Psoas muscle (tissue), 7 donors: ENCODE measurements at regions not wholly inside any gene's neighbourhood (a gene's known extent, or its start where the extent isn't known, plus 50 kb on each side); places are given as distances from the start of the nearest gene placed in this dataset.

ENCODE experiments used
- ATAC-seq, 4 donors: fragments of 200-7000 bp; cut with Tn5 transposase; one replicate each; pipeline ENCODE4 v1.9.1; 2020; ENCODE audit warnings: moderate library complexity in 3 of 4, mild to moderate bottlenecking in 2 of 4
- DNase-seq, 2 donors: peaks; one replicate each; pipeline ENCODE4 v3.0.0-alpha.2; 2020
- H3K27ac ChIP-seq: fragments of 200-600 bp; one replicate; pipeline ENCODE4 v1.8.0; 2022
- H3K27me3 ChIP-seq, 3 donors: fragments of 200-600 bp in 1 of 3; one replicate each; pipeline versions ENCODE4 v1.6.1 to v1.8.0; 2013 to 2022; ENCODE audit warnings: low read length in 2 of 3, mild to moderate bottlenecking in 2 of 3, moderate library complexity in 1 of 3; ENCODE audit not compliant: insufficient read depth in 3 of 3
- H3K36me3 ChIP-seq, 2 donors: fragments of 200-600 bp in 1 of 2; one replicate each; pipeline versions ENCODE4 v1.6.1 to v1.8.0; 2013 to 2022; ENCODE audit warnings: low read depth in 1 of 2, mild to moderate bottlenecking in 1 of 2, moderate library complexity in 1 of 2; ENCODE audit not compliant: insufficient read depth in 1 of 2
- H3K4me1 ChIP-seq: fragments of 200-600 bp; one replicate; pipeline ENCODE4 v1.8.0; 2022
- H3K4me3 ChIP-seq: fragments of 200-600 bp; one replicate; pipeline ENCODE4 v1.8.0; 2022; ENCODE audit warnings: mild to moderate bottlenecking
- H3K9me3 ChIP-seq: fragments of 200-600 bp; one replicate; pipeline ENCODE4 v1.8.0; 2022
- CTCF ChIP-seq: fragments of 200-600 bp; IDR thresholded peaks from one replicate; pipeline ENCODE4 v1.8.0; 2022; ENCODE audit warnings: antibody characterized with exemption
- WGBS, 3 donors: extraction: QIAGEN DNeasy Blood & Tissue Kit; methylation state at CpG; one replicate each; pipeline versions ENCODE4 v1.1.6 to v1.1.7; 2013; 5-methylcytosine and 5-hydroxymethylcytosine counted together
- intact Hi-C, 2 donors: fragments of 100-400 bp; cut with DNase I; formaldehyde crosslinking; loops; one replicate each; pipeline versions ENCODE4 v1.11.0 to v1.14.2; 2022
- donor health status: healthy with polysubstance abuse.
- donor health status: DM: no; HTN: no; CAD: no; lungs with moderate emphysema.
- donor health status: Bipolar disorder and iron deficiency.
- donor health status: healthy.
- donor health status: DM: yes; HTN: yes; CAD: no.
- donor health status: DM: no; HTN: no; CAD: no.
- donor health status: DM: yes; HTN: yes; CAD: no.

GRCh38 chr1:81613803-81614202, 186.9 kb upstream of the ADGRL2 start:
- intact Hi-C loops, result no loop called here
- DNase-seq (no peak), ATAC-seq (no peak)
- no peaks in the 10 kb centered on the region for H3K36me3 ChIP-seq
- no peak for TF ChIP-seq CTCF
- H3K9me3 ChIP-seq, result no peaks in the 10 kb centered on the region
- no peak overlapping the region for H3K4me3 ChIP-seq
- H3K27ac ChIP-seq, result no peak overlapping the region
- no peaks in the 10 kb centered on the region for H3K4me1 ChIP-seq
- no peaks in the 10 kb centered on the region for H3K27me3 ChIP-seq
- 82 to 86% (median 84%) methylated on average over 3 of the region's 3 CpGs for whole genome bisulfite sequencing, 3 donors

DNA sequence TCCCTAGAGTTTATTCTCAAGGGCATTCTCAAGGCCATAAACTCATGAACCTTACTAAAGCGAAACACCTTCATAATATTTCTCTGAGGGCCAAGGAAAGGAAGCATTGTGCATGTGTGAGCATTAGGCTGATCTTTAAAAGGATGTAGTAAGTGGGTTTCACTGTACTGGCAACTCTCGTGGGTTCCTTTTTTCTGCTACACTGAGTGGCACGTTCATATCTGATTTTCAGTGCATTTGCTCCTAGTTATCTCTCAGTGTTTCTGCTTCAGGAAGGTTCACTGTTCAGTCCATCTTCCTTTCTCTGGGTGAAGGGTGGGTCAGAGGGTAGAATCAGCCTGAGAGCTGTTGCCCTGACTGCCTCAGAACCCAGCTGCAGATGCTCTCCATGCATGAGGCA, 192.8 kb upstream of the ADGRL2 start:
- Histone ChIP-seq H3K27me3 (no peaks in the 10 kb centered on the region), H3K9me3 (no peaks in the 10 kb centered on the region), H3K4me3 (no peak overlapping the region), H3K36me3 (no peaks in the 10 kb centered on the region), H3K27ac (no peak overlapping the region), H3K4me1 (no peaks in the 10 kb centered on the region)
- WGBS, 3 donors, result 75 to 81% (median 81%) methylated on average over 3 of the region's 3 CpGs
- no peak for TF ChIP-seq CTCF
- intact Hi-C loops, result no loop called here
- no peak for ATAC-seq
- no peak for DNase-seq

GRCh38 chr1:81607086-81607485, 193.6 kb upstream of the ADGRL2 start:
- ATAC-seq, result no peak
- TF ChIP-seq CTCF, result no peak
- Histone ChIP-seq H3K27ac (no peak overlapping the region), H3K36me3 (no peaks in the 10 kb centered on the region), H3K27me3 (no peaks in the 10 kb centered on the region), H3K4me1 (no peaks in the 10 kb centered on the region), H3K4me3 (no peak overlapping the region), H3K9me3 (no peaks in the 10 kb centered on the region)
- intact Hi-C loops, result no loop called here
- 86 to 91% (median 90%) methylated on average over 3 of the region's 3 CpGs for WGBS, 3 donors
- DNase-seq, result no peak

- intact Hi-C loops, result no loop called here
- WGBS, 3 donors, result 76 to 90% (median 77%) methylated on average over 5 of the region's 5 CpGs
- H3K4me1 ChIP-seq, result no peaks in the 10 kb centered on the region
These were observed 194.1 kb upstream of the ADGRL2 start for GRCh38 chr1:81606656-81607055.

More at GRCh38 chr1:81606656-81607055, 194.1 kb upstream of the ADGRL2 start:
- DNase-seq (no peak), ATAC-seq (no peak)
- Histone ChIP-seq H3K9me3 (no peaks in the 10 kb centered on the region), H3K27ac (no peak overlapping the region), H3K4me3 (no peak overlapping the region), H3K27me3 (no peaks in the 10 kb centered on the region), H3K36me3 (no peaks in the 10 kb centered on the region)
- no peak for TF ChIP-seq CTCF
